ENCODE measurements at regions not wholly inside any gene's neighbourhood (a gene's known extent, or its start where the extent isn't known, plus 50 kb on each side); places are given as distances from the start of the nearest gene placed in this dataset.

GRCh38 chr7:46290374-46291049, 369.4 kb upstream of the IGFBP3 start:
- TF ChIP-seq MXI1 (IDR thresholded peaks at IDR 0.05; ENCODE audit: low read depth, low read length), result no peak
- TF ChIP-seq, protein P1, sequence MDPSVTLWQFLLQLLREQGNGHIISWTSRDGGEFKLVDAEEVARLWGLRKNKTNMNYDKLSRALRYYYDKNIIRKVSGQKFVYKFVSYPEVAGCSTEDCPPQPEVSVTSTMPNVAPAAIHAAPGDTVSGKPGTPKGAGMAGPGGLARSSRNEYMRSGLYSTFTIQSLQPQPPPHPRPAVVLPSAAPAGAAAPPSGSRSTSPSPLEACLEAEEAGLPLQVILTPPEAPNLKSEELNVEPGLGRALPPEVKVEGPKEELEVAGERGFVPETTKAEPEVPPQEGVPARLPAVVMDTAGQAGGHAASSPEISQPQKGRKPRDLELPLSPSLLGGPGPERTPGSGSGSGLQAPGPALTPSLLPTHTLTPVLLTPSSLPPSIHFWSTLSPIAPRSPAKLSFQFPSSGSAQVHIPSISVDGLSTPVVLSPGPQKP (IDR thresholded peaks at IDR 0.05; ENCODE audit: low read depth, low read length), result no peak
- TF ChIP-seq POLR2AphosphoS5 (IDR thresholded peaks at IDR 0.05; ENCODE audit: low read length), result no peak
- TF ChIP-seq GABPA (IDR thresholded peaks at IDR 0.05; ENCODE audit: low read depth), result no peak
- no peak for TF ChIP-seq SREBF2 (IDR thresholded peaks at IDR 0.05; ENCODE audit: low read length)
- TF ChIP-seq CTCF (IDR thresholded peaks at IDR 0.05 in 2 of 3, conservative IDR thresholded peaks at IDR 0.05 in 1 of 3; ENCODE audit: control insufficient read depth in 2 of 3, extremely low read depth in 1 of 3, insufficient read depth in 1 of 3, low read depth in 3 of 3, low read length in 3 of 3), result no peak
- no peak for TF ChIP-seq E2F4 (IDR thresholded peaks at IDR 0.05; ENCODE audit: low read depth, low read length)
- no peak for TF ChIP-seq LARP7 (IDR thresholded peaks at IDR 0.05)
- TF ChIP-seq TAF1 (IDR thresholded peaks at IDR 0.05; ENCODE audit: borderline replicate concordance, low read depth, low read length), result no peak
- TF ChIP-seq SP1 (IDR thresholded peaks at IDR 0.05; ENCODE audit: low read depth, low read length), result no peak
